ENCODE measurements at regions not wholly inside any gene's neighbourhood (a gene's known extent, or its start where the extent isn't known, plus 50 kb on each side); places are given as distances from the start of the nearest gene placed in this dataset.

DNA sequence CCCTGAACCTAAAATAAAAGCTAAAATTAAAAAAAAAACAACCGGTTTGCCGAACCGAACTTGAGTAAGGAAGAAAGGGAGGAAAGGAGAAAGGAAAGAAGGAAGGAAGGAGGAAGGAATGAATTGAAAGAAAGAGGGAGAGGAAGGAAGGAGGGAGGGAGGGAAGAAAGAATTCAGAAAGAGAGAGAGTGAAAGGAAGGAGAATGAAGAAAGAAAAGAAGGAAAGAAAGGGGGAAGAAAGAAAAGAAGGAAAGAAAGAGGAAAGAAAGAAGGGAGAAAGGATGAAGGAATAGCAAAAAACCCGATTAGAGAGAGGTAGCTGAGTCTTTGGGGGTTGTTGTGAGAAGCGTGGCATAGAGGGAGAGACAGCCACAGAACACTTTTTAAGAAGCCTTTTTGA is 121.4 kb downstream of the FGF18 start:
- TF ChIP-seq CTCF (conservative IDR thresholded peaks at IDR 0.05) = no peak
- no peak for TF ChIP-seq EZH2 (IDR thresholded peaks at IDR 0.05; ENCODE audit: low read depth)
